HG02642 (cell line): ENCODE measurements at regions not wholly inside any gene's neighbourhood (a gene's known extent, or its start where the extent isn't known, plus 50 kb on each side); places are given as distances from the start of the nearest gene placed in this dataset.

ENCODE experiments used
- ATAC-seq: cut with Tn5 transposase; IDR thresholded peaks from one replicate; pipeline ENCODE4 v1.9.1; 2021; ENCODE audit warnings: mild to moderate bottlenecking; ENCODE audit not compliant: unreplicated experiment, poor library complexity

- ATAC-seq, result no peak
Measured at GRCh38 chr11:91396236-91397133, 828.1 kb upstream of the FAT3 start.

- no peak for ATAC-seq
Measured at GRCh38 chr11:91394727-91395414, 829.7 kb upstream of the FAT3 start.

- no peak for ATAC-seq
Measured at GRCh38 chr11:91394073-91394726, 830.4 kb upstream of the FAT3 start.

GRCh38 chr11:91382946-91383345 is 841.7 kb upstream of the FAT3 start:
- ATAC-seq, result no peak

GRCh38 chr11:91374794-91375193 is 849.8 kb upstream of the FAT3 start:
- ATAC-seq, result no peak

- no peak for ATAC-seq
Measured at GRCh38 chr11:91373497-91373896, 851.1 kb upstream of the FAT3 start.

- no peak for ATAC-seq
Measured at GRCh38 chr11:91366816-91367215, 857.8 kb upstream of the FAT3 start.

GRCh38 chr11:91365986-91366585 is 858.5 kb upstream of the FAT3 start:
- no peak for ATAC-seq

GRCh38 chr11:91350931-91351330 is 873.7 kb upstream of the FAT3 start:
- ATAC-seq, result no peak

GRCh38 chr11:91326751-91327150 is 897.9 kb upstream of the FAT3 start:
- no peak for ATAC-seq

GRCh38 chr11:91326280-91326679 is 898.3 kb upstream of the FAT3 start:
- no peak for ATAC-seq

GRCh38 chr11:91314521-91314920 is 910.1 kb upstream of the FAT3 start:
- no peak for ATAC-seq

GRCh38 chr11:91312541-91312940 is 912.1 kb upstream of the FAT3 start:
- ATAC-seq, result no peak

- ATAC-seq, result no peak
Measured at GRCh38 chr11:91310085-91310484, 914.5 kb upstream of the FAT3 start.

GRCh38 chr11:91308069-91308468 is 916.5 kb upstream of the FAT3 start:
- ATAC-seq, result no peak

- ATAC-seq, result no peak
Measured at GRCh38 chr11:91305402-91305801, 919.2 kb upstream of the FAT3 start.

GRCh38 chr11:91303749-91304148 is 920.9 kb upstream of the FAT3 start:
- ATAC-seq, result no peak

GRCh38 chr11:91299980-91300379 is 924.6 kb upstream of the FAT3 start:
- peak; percentile 58 for ATAC-seq

GRCh38 chr11:91296629-91297028 is 928.0 kb upstream of the FAT3 start:
- ATAC-seq, result no peak

- peak; percentile 75 for ATAC-seq
Measured at GRCh38 chr11:91295591-91295990, 929.0 kb upstream of the FAT3 start.

- no peak for ATAC-seq
Measured at GRCh38 chr11:91293119-91293518, 931.5 kb upstream of the FAT3 start.
